ENCODE measurements at regions not wholly inside any gene's neighbourhood (a gene's known extent, or its start where the extent isn't known, plus 50 kb on each side); places are given as distances from the start of the nearest gene placed in this dataset.

DNA sequence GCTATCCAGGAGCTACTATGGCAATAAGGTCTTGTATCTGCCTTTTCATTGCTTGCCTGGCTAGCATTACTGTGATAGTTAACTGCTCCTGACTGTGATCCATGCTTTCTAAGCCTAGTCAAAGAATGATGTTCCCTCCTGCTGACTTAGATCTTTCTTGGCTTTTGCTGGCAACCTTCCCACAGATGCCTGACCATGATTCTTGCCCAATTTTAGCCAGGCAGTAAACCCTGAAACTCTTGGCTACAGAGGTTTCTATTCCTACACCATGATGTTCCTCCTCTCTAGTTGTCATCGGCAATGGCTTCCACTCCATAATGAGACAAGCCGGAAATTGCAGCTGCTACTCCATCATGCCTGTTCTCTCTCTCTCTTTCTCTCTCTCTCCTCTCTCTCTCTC is 238.1 kb downstream of the HAO1 start:
- Histone ChIP-seq H3K4me1 (no peaks in the 10 kb centered on the region), H3K4me3 (no peak overlapping the region), H3K36me3 (no peaks in the 10 kb centered on the region), H3K9me3 (no peaks in the 10 kb centered on the region), H3K27me3 (no peaks in the 10 kb centered on the region), H3K27ac (no peak overlapping the region)
- TF ChIP-seq, protein P1, sequence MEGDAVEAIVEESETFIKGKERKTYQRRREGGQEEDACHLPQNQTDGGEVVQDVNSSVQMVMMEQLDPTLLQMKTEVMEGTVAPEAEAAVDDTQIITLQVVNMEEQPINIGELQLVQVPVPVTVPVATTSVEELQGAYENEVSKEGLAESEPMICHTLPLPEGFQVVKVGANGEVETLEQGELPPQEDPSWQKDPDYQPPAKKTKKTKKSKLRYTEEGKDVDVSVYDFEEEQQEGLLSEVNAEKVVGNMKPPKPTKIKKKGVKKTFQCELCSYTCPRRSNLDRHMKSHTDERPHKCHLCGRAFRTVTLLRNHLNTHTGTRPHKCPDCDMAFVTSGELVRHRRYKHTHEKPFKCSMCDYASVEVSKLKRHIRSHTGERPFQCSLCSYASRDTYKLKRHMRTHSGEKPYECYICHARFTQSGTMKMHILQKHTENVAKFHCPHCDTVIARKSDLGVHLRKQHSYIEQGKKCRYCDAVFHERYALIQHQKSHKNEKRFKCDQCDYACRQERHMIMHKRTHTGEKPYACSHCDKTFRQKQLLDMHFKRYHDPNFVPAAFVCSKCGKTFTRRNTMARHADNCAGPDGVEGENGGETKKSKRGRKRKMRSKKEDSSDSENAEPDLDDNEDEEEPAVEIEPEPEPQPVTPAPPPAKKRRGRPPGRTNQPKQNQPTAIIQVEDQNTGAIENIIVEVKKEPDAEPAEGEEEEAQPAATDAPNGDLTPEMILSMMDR (IDR thresholded peaks at IDR 0.05) = no peak
- intact Hi-C loops (cut with DNase I) = no loop called here
- ATAC-seq (no peak), DNase-seq (no peak)

DNA sequence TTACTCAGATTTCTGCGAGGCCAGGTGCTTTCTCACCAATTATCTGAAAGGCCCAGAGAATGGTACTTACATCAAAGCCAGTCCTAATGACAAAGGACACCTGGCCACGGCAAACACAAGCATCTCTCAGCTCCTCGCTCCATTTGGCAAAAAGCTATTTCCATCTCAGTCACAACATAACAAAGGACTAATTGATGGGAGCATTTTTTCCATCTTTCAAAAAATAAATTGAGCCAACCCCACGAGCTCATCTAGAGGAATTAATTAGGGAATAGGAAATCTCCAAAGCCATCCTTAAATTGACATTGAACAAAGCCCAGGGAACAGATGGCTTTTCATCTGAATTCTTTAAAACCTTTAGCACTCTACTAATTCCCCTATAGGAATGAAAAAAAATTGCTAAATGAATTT is 236.7 kb downstream of the HAO1 start:
- no peaks in the 10 kb centered on the region for H3K4me1 ChIP-seq
- no peak overlapping the region for H3K27ac ChIP-seq
- ATAC-seq = no peak
- H3K27me3 ChIP-seq = no peaks in the 10 kb centered on the region
- DNase-seq = no peak
- intact Hi-C loops (cut with DNase I) = no loop called here
- no peak overlapping the region for H3K4me3 ChIP-seq
- TF ChIP-seq, protein P1 (IDR thresholded peaks at IDR 0.05) = no peak
- H3K36me3 ChIP-seq = no peaks in the 10 kb centered on the region
- H3K9me3 ChIP-seq = no peaks in the 10 kb centered on the region

DNA sequence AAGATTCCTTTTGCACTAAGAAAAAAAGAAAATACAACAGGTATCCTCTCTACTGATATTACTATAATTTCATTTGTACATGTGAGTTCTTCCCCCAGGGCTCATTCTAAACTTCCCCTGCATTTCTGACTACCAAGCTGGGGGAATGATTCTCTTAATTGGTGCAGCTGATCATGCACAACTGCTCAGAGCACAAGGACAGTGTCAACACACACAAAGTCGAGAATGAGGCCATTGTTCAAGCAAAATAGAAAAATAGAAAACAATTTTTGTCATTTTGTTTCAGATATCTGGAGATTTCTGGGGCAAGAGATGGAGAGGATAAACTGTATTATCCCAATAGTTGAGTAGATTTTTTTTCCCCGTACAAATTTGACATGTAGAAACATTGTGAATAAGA is 236.3 kb downstream of the HAO1 start:
- no peaks in the 10 kb centered on the region for H3K27me3 ChIP-seq
- intact Hi-C loops (cut with DNase I) = no loop called here
- ATAC-seq (no peak), DNase-seq (no peak)
- TF ChIP-seq, protein P1 (IDR thresholded peaks at IDR 0.05) = no peak
- no peaks in the 10 kb centered on the region for H3K9me3 ChIP-seq
- H3K4me3 ChIP-seq = no peak overlapping the region
- H3K27ac ChIP-seq = no peak overlapping the region
- H3K36me3 ChIP-seq = no peaks in the 10 kb centered on the region
- H3K4me1 ChIP-seq = no peaks in the 10 kb centered on the region

DNA sequence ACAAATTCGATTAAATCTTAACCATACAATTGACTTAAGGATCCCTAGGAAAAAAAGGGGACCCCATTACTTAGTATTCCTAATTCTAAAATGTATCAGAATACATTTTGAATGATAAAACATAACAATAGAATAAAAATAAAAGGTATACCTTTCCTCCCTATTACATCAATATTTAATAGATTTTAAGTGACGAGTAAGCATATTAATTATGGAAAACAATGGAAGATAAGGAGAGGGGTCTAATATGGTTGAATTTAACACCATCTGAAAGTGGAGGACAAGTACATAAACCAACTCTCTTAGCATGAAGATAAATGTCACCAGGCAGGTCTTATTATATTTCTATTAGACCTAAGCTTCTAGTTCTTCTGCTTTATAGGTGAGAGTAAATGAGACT is 232.1 kb downstream of the HAO1 start:
- no peaks in the 10 kb centered on the region for H3K9me3 ChIP-seq
- H3K4me1 ChIP-seq = no peaks in the 10 kb centered on the region
- TF ChIP-seq, protein P1 (IDR thresholded peaks at IDR 0.05) = no peak
- DNase-seq (no peak), ATAC-seq (no peak)
- no peak overlapping the region for H3K27ac ChIP-seq
- no peak overlapping the region for H3K4me3 ChIP-seq
- H3K27me3 ChIP-seq = no peaks in the 10 kb centered on the region
- H3K36me3 ChIP-seq = no peaks in the 10 kb centered on the region
- intact Hi-C loops (cut with DNase I) = no loop called here

DNA sequence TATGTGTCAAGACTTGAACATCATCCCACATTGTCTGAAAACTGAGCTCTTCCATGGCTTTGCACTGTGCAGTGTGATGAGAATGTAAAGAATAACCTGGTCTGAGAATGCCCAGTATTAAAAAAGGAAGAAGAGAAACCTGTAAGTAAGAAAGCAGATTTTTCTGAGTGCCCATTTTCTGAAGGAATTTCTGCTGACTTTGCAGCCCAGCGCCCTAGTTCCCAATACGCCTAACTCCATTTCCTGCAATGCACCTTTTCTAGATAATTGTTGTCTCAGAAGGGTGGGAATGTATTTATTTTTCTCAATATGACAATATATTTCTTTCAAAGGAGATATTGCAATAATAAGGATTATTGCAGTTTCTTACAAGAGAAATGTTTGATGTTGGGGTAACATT is 231.5 kb downstream of the HAO1 start:
- TF ChIP-seq, protein P1 (IDR thresholded peaks at IDR 0.05) = no peak
- no peak overlapping the region for H3K4me3 ChIP-seq
- ATAC-seq = no peak

More for the DNA sequence above, 231.5 kb downstream of the HAO1 start:
- H3K27ac ChIP-seq = no peak overlapping the region
- no peaks in the 10 kb centered on the region for H3K27me3 ChIP-seq
- intact Hi-C loops (cut with DNase I) = no loop called here
- no peak for DNase-seq
- H3K36me3 ChIP-seq = no peaks in the 10 kb centered on the region
- no peaks in the 10 kb centered on the region for H3K9me3 ChIP-seq
- H3K4me1 ChIP-seq = no peaks in the 10 kb centered on the region
